ENCODE measurements at regions not wholly inside any gene's neighbourhood (a gene's known extent, or its start where the extent isn't known, plus 50 kb on each side); places are given as distances from the start of the nearest gene placed in this dataset.

- TF ChIP-seq, protein P1, sequence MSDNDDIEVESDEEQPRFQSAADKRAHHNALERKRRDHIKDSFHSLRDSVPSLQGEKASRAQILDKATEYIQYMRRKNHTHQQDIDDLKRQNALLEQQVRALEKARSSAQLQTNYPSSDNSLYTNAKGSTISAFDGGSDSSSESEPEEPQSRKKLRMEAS (IDR thresholded peaks at IDR 0.05) = no peak
- TF ChIP-seq BRCA1 (IDR thresholded peaks at IDR 0.05; ENCODE audit: low read depth, low read length) (no peak), CTCF (IDR thresholded peaks at IDR 0.05; ENCODE audit: control extremely low read depth in 1 of 3, insufficient read depth in 1 of 3, low read depth in 1 of 3, low read length in 3 of 3) (no peak), SRF (IDR thresholded peaks at IDR 0.05; ENCODE audit: low read depth, low read length) (no peak), BACH1 (IDR thresholded peaks at IDR 0.05; ENCODE audit: low read length) (no peak)
These were observed 169.8 kb downstream of the TSHZ3 start for GRCh38 chr19:31179471-31179852.
